CD14-positive monocyte (primary cell): ENCODE measurements at regions not wholly inside any gene's neighbourhood (a gene's known extent, or its start where the extent isn't known, plus 50 kb on each side); places are given as distances from the start of the nearest gene placed in this dataset.

Source experiments
- DNase-seq, 3 donors: peaks; one replicate each; pipeline ENCODE4 v3.0.0-alpha.2; 2011 to 2022
- H2AFZ ChIP-seq: 2 replicates; pipeline ENCODE4 v1.6.0; 2012; ENCODE audit warnings: mild to moderate bottlenecking, low read depth, low read length, inconsistent platforms; ENCODE audit not compliant: insufficient read depth, poor library complexity, severe bottlenecking
- H3K27ac ChIP-seq, 2 donors: 1 replicate in 1 of 2; 2 replicates in 1 of 2; pipeline ENCODE4 v1.5.1; 2012 to 2013; ENCODE audit warnings: low read length in 2 of 2, control low read depth in 1 of 2, inconsistent platforms in 1 of 2, low read depth in 1 of 2, mild to moderate bottlenecking in 1 of 2
- H3K27me3 ChIP-seq, 2 donors: one replicate each; pipeline versions ENCODE4 v1.6.0 to v1.6.1; 2011 to 2013; ENCODE audit warnings: low read length in 2 of 2; ENCODE audit not compliant: control insufficient read depth in 2 of 2, insufficient read depth in 2 of 2
- H3K36me3 ChIP-seq, 2 donors: replicated peaks in 1 of 2; 1 replicate in 1 of 2; 2 replicates in 1 of 2; pipeline versions ENCODE4 v1.5.1 to v1.6.1; 2012 to 2013; ENCODE audit warnings: low read length in 2 of 2, control low read depth in 1 of 2, inconsistent platforms in 1 of 2, mild to moderate bottlenecking in 1 of 2; ENCODE audit not compliant: insufficient read depth in 2 of 2, control insufficient read depth in 1 of 2
- H3K4me1 ChIP-seq, 2 donors: 1 replicate in 1 of 2; 2 replicates in 1 of 2; pipeline versions ENCODE4 v1.5.1 to v1.6.1; 2012 to 2013; ENCODE audit warnings: low read length in 2 of 2, control low read depth in 1 of 2, inconsistent platforms in 1 of 2, mild to moderate bottlenecking in 1 of 2, moderate library complexity in 1 of 2; ENCODE audit not compliant: insufficient read depth in 2 of 2, control insufficient read depth in 1 of 2
- H3K4me2 ChIP-seq: replicated peaks from 2 replicates; pipeline ENCODE3; 2012; ENCODE audit warnings: low read length, moderate library complexity, mild to moderate bottlenecking; ENCODE audit not compliant: poor library complexity, severe bottlenecking; ENCODE audit errors: extremely low read depth
- H3K4me3 ChIP-seq, 3 experiments: fragments of 200-600 bp in 1 of 3; sonication (generic) in 1 of 3; replicated peaks in 1 of 3; 1 replicate in 2 of 3; 2 replicates in 1 of 3; pipeline ENCODE4 v1.5.1; 2011 to 2013; ENCODE audit warnings: low read length in 3 of 3, mild to moderate bottlenecking in 3 of 3, control low read depth in 2 of 3, low read depth in 2 of 3, inconsistent platforms in 1 of 3, moderate library complexity in 1 of 3
- H3K79me2 ChIP-seq: 2 replicates; pipeline ENCODE4 v1.6.0; 2012; ENCODE audit warnings: mild to moderate bottlenecking, control low read depth, inconsistent platforms, low read length, moderate library complexity; ENCODE audit not compliant: insufficient read depth
- H3K9ac ChIP-seq: 2 replicates; pipeline ENCODE4 v1.6.0; 2017; ENCODE audit warnings: low read length, mild to moderate bottlenecking; ENCODE audit not compliant: insufficient read depth, poor library complexity, severe bottlenecking
- H3K9me3 ChIP-seq, 2 donors: replicated peaks in 1 of 2; 1 replicate in 1 of 2; 2 replicates in 1 of 2; pipeline versions ENCODE4 v1.5.1 to v1.6.1; 2012 to 2013; ENCODE audit warnings: low read length in 2 of 2, control low read depth in 1 of 2; ENCODE audit not compliant: control insufficient read depth in 1 of 2, insufficient read depth in 1 of 2
- H4K20me1 ChIP-seq: 2 replicates; pipeline ENCODE4 v1.6.0; 2012; ENCODE audit warnings: mild to moderate bottlenecking, low read length, control low read depth, moderate library complexity; ENCODE audit not compliant: insufficient read depth
- H3K27ac Mint-ChIP-seq, 7 donors: one replicate each; pipeline ENCODE4 v1.8.0; 2020; ENCODE audit warnings: mild to moderate bottlenecking in 7 of 7, mixed read lengths in 7 of 7, moderate library complexity in 6 of 7, inconsistent platforms in 2 of 7
- H3K27me3 Mint-ChIP-seq, 3 donors: one replicate each; pipeline ENCODE4 v1.8.0; 2021 to 2022; ENCODE audit warnings: low read depth in 3 of 3, mild to moderate bottlenecking in 3 of 3, mixed read lengths in 3 of 3, moderate library complexity in 3 of 3, inconsistent platforms in 1 of 3
- H3K36me3 Mint-ChIP-seq, 2 donors: one replicate each; pipeline ENCODE4 v1.8.0; 2020; ENCODE audit warnings: mixed read lengths in 2 of 2, inconsistent platforms in 1 of 2, mild to moderate bottlenecking in 1 of 2
- H3K4me1 Mint-ChIP-seq: one replicate; pipeline ENCODE4 v1.8.0; 2020; ENCODE audit warnings: mild to moderate bottlenecking, mixed read lengths
- H3K4me3 Mint-ChIP-seq, 2 donors: one replicate each; pipeline ENCODE4 v1.8.0; 2020; ENCODE audit warnings: mild to moderate bottlenecking in 2 of 2, mixed read lengths in 2 of 2, moderate library complexity in 1 of 2
- H3K9me3 Mint-ChIP-seq, 7 donors: one replicate each; pipeline ENCODE4 v1.8.0; 2020 to 2022; ENCODE audit warnings: mixed read lengths in 7 of 7, mild to moderate bottlenecking in 6 of 7, moderate library complexity in 6 of 7, inconsistent platforms in 2 of 7
- CTCF ChIP-seq: fragments of 200-600 bp; IDR thresholded peaks from one replicate; pipeline ENCODE4 v1.8.0; 2022; ENCODE audit warnings: antibody characterized with exemption, mild to moderate bottlenecking
- WGBS: methylation state at CpG from one replicate; pipeline ENCODE4 v1.1.5; 2013; ENCODE audit warnings: missing lambda C conversion rate; ENCODE audit not compliant: insufficient coverage; 5-methylcytosine and 5-hydroxymethylcytosine counted together
- intact Hi-C, 2 donors: fragments of 100-400 bp; cut with micrococcal nuclease; formaldehyde crosslinking; loops; one replicate each; pipeline versions ENCODE4 v1.15.0 to v1.15.1; 2023

- Histone ChIP-seq H3K4me1 (no peaks in the 10 kb centered on the region), H2AFZ (no peak overlapping the region), H3K4me3 (no peak overlapping the region), H3K9me3 (no peaks in the 10 kb centered on the region), H3K4me2 (no peak overlapping the region), H3K79me2 (no peaks in the 10 kb centered on the region), H3K9ac (no peak overlapping the region), H3K36me3 (no peaks in the 10 kb centered on the region), H3K27ac (no peak overlapping the region), H3K27me3 (no peaks in the 10 kb centered on the region), H4K20me1 (no peaks in the 10 kb centered on the region)
- peaks cover 0 to 2% (median 0%) of the 10 kb centered on the region in 7 donors for H3K9me3 Mint-ChIP-seq
- H3K4me1 Mint-ChIP-seq = no peaks in the 10 kb centered on the region
- no peak for TF ChIP-seq CTCF
- no peak overlapping the region for H3K27ac Mint-ChIP-seq
- H3K36me3 Mint-ChIP-seq = no peaks in the 10 kb centered on the region
- no peak for DNase-seq
- no peak overlapping the region for H3K4me3 Mint-ChIP-seq
- WGBS = 81% methylated on average over 6 of the region's 12 CpGs
- intact Hi-C loops = no loop called here
- no peaks in the 10 kb centered on the region for H3K27me3 Mint-ChIP-seq
Measured at GRCh38 chr10:52452600-52453493, 138.8 kb downstream of the DKK1 start.

GRCh38 chr10:52453501-52453900 lies 139.4 kb downstream of the DKK1 start:
- no peak overlapping the region for H3K4me2 ChIP-seq
- DNase-seq = no peak
- intact Hi-C loops = no loop called here

More at GRCh38 chr10:52453501-52453900, 139.4 kb downstream of the DKK1 start:
- no CpG with 5 or more reads among the region's 1 CpG for WGBS
- no peaks in the 10 kb centered on the region for H3K27me3 Mint-ChIP-seq
- Histone ChIP-seq H3K79me2 (no peaks in the 10 kb centered on the region), H4K20me1 (no peaks in the 10 kb centered on the region), H2AFZ (no peak overlapping the region), H3K4me1 (no peaks in the 10 kb centered on the region), H3K27me3 (no peaks in the 10 kb centered on the region), H3K36me3 (no peaks in the 10 kb centered on the region), H3K27ac (no peak overlapping the region), H3K9ac (no peak overlapping the region), H3K9me3 (no peaks in the 10 kb centered on the region), H3K4me3 (no peak overlapping the region)
- no peak overlapping the region for H3K4me3 Mint-ChIP-seq
- H3K4me1 Mint-ChIP-seq = no peaks in the 10 kb centered on the region
- TF ChIP-seq CTCF = no peak
- peaks cover 0 to 2% (median 0%) of the 10 kb centered on the region in 7 donors for H3K9me3 Mint-ChIP-seq
- no peaks in the 10 kb centered on the region for H3K36me3 Mint-ChIP-seq
- H3K27ac Mint-ChIP-seq = no peak overlapping the region
